NCI-H82 treated with DMSO at 0.1 percent for 48 hours (cell line): ENCODE measurements at regions not wholly inside any gene's neighbourhood (a gene's known extent, or its start where the extent isn't known, plus 50 kb on each side); places are given as distances from the start of the nearest gene placed in this dataset.

ENCODE experiments used
- DNase-seq: peaks from one replicate; lab custom pipeline; 2025; ENCODE audit not compliant: unreplicated experiment; lab: John Stamatoyannopoulos, UW

GRCh38 chr5:35478856-35479682, 138.6 kb upstream of the SPEF2 start:
- no peak for DNase-seq

- DNase-seq: no peak
Measured at GRCh38 chr5:35477911-35478310, 139.8 kb upstream of the SPEF2 start.

DNA sequence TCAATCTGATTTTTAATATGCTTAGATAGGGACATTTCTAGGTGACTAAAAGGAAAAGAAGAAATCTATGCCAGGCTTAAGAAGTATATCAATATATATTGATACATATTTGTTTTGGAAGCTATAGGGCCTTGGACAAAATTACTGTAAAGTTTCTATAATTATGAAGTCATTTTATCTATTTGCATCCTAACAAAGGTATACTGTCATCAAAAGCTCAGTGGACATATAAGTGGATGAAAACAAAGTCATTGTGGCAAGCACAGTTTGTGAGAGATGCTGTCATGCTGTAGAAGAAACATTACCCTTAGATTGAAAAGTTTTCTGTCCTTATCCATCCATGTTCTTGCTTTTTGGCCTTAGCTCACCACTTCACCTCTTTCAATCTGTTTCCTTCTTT, 140.3 kb upstream of the SPEF2 start:
- no peak for DNase-seq

DNA sequence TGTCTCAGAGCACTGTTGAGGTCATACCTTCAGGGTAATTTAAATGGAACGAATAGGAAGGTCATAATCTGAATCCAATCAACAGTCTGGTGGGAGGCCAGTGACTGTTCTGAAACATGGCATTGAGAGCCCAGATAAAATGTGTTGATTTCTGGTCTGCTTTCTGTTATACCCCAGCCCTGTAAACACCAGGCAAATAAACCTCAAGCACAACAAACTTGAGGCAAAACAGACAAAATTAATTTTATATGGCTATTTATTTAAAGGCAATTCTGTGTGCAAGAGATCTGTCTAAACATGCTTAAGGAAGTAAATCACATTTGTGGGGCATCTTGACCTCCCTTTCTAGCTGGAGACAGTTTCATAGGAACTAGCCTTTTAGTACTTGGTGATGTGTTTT, 140.9 kb upstream of the SPEF2 start:
- no peak for DNase-seq

GRCh38 chr5:35476036-35476435, 141.6 kb upstream of the SPEF2 start:
- DNase-seq: no peak

DNA sequence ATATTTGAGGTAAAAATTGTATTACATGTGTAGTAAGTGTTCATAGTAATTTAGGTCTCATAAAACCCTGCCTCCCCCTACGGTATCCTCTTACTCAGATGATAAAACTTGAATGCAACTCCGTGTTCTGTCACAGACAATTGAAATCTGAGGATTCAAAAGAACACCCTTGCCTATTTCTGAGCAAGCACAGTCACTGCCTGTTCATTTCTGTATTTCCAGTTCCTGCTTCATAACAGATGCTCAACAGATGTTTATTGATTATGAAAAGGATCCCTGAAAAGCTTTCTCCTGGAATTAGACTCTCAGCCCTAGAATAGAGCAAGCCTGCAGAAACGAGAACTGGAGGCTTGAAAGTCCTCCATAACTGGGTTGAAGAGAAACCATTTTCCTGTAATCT, 144.1 kb upstream of the SPEF2 start:
- DNase-seq: no peak

DNA sequence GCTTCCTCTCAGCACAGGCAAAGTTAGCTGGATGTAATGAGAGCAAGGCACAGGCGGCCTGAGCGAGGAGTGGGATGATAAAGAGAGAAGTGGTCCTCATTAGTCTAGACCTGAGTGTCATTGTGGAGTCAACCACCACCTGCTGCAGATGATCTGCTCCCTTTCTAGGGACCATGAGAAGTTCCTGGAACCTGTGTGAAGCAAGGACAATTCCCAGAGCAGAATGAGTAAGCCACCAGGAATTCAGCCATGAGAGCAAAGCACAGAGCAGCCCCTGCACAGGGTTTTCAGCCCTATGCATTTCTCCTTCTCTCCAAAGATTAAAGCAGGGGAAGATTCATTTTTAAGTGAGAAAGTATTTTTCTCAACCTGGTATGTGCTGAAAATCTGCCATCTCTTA, 146.8 kb upstream of the SPEF2 start:
- DNase-seq: no peak

DNA sequence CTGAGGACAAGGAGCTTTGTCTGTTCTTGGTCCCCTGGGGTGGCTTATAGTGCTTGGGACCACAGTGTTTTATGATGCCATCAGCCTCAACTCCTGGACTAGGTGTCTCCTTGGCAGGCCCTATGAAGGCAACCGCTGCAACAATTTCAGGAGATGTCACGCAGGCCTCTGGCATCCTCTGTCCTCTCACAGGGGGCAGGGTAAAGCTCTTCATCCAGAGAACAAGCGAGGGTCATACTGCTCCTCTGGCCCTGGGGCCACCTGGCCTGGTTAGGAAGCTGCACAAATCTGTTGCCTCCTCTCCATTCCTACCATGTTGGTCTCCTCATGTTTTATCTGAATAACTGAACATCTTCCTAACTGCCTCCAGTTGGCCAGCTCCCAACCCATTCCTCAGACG, 148.9 kb upstream of the SPEF2 start:
- DNase-seq: no peak

- no peak for DNase-seq
Measured at GRCh38 chr5:35466746-35467145, 150.9 kb upstream of the SPEF2 start.

DNA sequence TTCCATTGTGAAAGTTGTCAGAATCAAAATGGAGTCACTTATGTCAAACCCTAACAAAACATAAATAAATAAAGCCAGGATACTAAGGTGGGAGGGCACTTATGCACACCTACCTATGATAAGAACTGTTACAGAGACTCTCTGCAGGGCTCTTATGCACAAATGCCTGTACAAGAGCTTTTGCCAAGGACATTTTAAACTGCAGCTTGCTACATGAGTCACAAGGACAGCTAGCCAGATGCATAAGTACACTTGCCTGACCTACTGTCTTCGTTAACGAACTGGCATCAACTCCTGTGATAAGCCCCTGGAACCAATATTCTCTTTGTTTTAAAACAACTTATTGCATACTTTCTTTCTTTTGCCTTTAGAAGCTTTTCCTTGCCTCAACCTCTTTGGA, 152.9 kb upstream of the SPEF2 start:
- no peak for DNase-seq

- DNase-seq: no peak
Measured at GRCh38 chr5:35461530-35461929, 156.1 kb upstream of the SPEF2 start.

DNA sequence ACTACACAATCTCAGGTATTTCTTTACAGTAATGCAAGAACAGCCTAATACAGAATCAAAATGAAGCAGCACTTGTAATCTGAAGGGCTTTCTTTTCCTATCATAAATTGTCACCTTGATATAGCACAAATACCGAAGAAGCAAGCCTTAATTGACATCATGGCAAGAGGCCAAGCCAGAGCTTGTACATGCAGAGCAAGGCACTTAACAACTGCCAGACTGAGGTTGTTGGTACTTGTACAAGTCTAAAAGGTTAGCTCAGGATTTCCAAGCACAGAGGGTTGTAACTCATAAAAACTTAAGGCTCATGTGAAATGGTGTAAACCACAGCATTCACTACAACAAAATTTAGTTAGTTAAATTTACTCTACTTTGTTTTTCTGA, 158.8 kb upstream of the SPEF2 start:
- DNase-seq: no peak

GRCh38 chr5:35457912-35458823, 159.5 kb upstream of the SPEF2 start:
- no peak for DNase-seq

- no peak for DNase-seq
Measured at GRCh38 chr5:35456506-35456905, 161.2 kb upstream of the SPEF2 start.

DNA sequence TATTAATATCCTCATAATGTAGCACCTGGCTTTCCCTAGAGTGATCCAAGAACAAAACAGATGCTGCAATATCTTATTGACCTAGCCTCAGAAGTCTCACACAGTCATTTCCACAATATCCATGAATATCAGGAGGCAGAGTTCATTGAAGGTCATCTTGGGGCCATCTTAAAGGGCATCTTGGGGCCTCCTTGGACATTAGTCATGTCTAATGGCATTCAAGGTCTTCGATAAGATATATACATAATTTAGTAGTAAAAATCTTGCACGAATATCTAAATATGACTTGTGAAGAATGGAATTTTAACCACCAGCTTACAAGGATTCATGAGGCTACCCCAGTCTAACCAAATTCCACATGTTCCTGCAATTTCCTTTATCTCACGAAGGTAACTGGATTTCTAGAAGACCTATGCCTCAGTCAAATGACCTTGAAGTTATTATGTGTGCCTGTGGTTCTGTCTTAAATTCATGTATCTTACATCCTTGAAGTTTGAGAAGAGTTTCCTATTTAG, 163.6 kb upstream of the SPEF2 start:
- no peak for DNase-seq

DNA sequence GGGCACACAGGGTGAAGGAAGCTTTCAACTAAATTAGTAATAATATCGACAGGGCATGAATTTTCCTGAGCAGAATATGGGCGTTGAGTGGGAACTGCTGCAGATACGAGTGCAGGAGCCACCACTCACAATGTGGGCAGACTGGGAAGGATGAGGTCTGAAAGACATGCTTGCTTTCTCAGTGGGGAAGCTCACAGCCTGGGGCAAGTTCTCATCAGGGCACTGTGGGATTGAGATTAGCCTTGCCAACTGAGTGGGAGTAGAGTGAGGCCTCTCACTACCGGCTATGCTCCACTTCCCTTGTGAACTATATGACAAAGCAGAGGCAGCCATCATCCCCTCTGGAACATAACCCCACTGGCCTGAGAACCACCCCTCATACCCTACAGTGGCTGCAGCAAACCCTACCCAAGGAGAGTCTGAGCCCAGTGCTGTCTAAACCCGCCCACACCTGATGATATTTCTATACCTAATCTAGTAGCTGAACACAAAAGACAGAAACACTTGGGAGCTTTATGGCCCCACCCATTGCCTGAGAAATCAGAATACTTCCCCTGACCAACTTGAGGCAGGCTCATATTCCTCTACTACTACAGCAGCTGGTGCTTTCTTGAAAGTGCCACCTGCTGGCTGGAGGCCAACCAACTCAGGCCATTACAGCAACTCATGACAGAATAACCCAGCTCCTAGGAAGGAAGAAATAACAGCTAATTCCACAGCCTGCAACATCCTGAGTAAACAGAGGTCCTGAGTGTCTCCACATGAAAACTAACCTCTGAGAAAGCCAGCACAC, 173.7 kb upstream of the SPEF2 start:
- no peak for DNase-seq

DNA sequence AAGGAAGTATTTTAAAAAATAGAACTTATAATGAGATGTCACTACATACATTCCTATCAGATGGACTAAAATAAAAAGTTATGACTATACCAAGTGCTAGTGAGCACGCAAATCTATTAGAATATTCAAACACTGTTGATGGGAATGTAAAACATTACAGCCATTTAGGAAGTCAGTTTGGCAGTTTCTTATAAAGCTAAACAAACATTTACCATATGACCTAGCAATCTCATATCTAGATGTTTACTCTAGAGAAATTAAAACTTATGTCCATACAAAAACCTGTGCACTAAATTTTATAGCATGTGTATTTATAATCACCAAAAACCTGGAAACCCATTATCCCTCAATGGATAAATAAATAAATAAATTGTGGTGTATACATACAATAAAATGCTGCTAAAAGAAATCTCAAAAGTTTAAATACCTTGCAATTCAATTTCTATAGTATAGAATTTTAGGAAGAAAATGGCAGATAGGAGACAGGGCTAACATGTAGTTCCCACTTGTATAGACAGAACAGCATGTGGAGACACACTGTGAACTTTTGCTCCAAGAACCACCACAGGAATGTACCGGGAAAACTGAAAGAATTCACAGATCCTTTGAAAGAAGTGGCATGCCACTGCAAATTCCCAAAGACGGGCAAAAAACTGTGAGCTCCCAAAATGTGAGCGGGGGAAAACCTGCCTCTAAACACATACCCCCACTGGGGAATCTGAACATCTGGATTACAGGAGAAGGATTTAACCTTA, 174.6 kb upstream of the SPEF2 start:
- DNase-seq: no peak

DNA sequence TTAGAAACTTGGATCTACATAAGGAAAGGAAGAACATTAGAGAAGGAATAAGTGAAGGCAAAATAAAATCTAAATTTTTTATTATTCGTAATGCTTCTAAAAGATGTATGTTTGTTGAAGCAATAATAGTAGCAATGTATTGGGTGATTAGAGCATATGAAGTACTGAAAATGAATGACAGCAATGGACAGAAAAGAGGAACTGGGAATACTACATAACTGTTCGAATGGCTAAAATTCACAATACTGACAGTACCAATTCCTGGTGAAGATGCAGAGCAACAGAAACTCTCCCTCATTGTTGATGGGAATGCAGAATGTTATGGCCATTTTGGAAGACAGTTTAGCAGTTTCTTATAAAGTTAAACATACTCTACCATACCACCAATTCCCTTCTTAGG, 177.3 kb upstream of the SPEF2 start:
- DNase-seq: no peak

DNA sequence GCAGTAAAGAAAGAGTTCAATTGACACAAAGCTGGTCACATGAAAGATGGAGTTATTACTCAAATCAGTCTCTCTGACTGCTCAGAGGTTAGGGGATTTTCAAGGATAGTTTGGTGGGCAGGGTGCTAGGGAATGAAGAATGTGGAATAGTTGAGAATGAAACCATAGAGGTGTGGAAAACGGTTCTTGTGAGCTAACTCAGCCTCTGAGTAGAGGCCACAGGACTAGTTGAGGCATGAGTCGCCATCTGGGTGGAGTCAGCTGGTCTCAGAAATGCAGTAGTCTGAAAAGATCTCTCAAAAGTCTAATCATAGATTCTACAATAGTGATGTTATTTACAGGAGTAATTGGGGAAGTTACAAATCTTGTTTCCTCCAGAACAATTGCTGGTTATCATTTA, 178.9 kb upstream of the SPEF2 start:
- DNase-seq: no peak

- DNase-seq: no peak
Measured at GRCh38 chr5:35438288-35438687, 179.4 kb upstream of the SPEF2 start.
